RCC 7860 (cell line): ENCODE measurements at regions not wholly inside any gene's neighbourhood (a gene's known extent, or its start where the extent isn't known, plus 50 kb on each side); places are given as distances from the start of the nearest gene placed in this dataset.
"Not testable (repeated sequence)": the region's sequence is repeated elsewhere in the genome, so short reads cannot be mapped to it uniquely, and the experiment has no call there.

ENCODE experiments used
- DNase-seq: peaks from one replicate; pipeline ENCODE4 v3.0.0-alpha.2; 2015; ENCODE audit warnings: low spot score
- FAIRE-seq: peaks from 2 replicates; lab custom pipeline; 2012; peaks lifted over from hg19 to GRCh38; lab: Jason Lieb, UNC

GRCh38 chrX:82723806-82724205 is 784.3 kb upstream of the POU3F4 start:
- FAIRE-seq = no peak
- no peak for DNase-seq

- FAIRE-seq (peak; percentile 89), DNase-seq (peak; percentile 72)
These were observed 780.7 kb upstream of the POU3F4 start for GRCh38 chrX:82727436-82727835.

GRCh38 chrX:82732861-82733260 is 775.2 kb upstream of the POU3F4 start:
- no peak for FAIRE-seq
- DNase-seq = no peak

GRCh38 chrX:82734140-82734539 is 774.0 kb upstream of the POU3F4 start:
- DNase-seq = no peak
- FAIRE-seq = no peak

GRCh38 chrX:82738313-82738712 is 769.8 kb upstream of the POU3F4 start:
- FAIRE-seq, DNase-seq: not testable (repeated sequence)

- no peak for FAIRE-seq
- DNase-seq = no peak
These were observed 765.7 kb upstream of the POU3F4 start for GRCh38 chrX:82742351-82742750.

- peak; percentile 94 for FAIRE-seq
- peak; percentile 44 for DNase-seq
These were observed 762.4 kb upstream of the POU3F4 start for GRCh38 chrX:82745725-82746124.

- DNase-seq (peak; percentile 6), FAIRE-seq (peak; percentile 84)
These were observed 759.1 kb upstream of the POU3F4 start for GRCh38 chrX:82748906-82749505.

- DNase-seq = no peak
- FAIRE-seq = no peak
These were observed 751.8 kb upstream of the POU3F4 start for GRCh38 chrX:82756272-82756671.

- FAIRE-seq = no peak
These were observed 750.5 kb upstream of the POU3F4 start for GRCh38 chrX:82757614-82758013.

GRCh38 chrX:82764521-82764920 is 743.6 kb upstream of the POU3F4 start:
- FAIRE-seq (no peak), DNase-seq (no peak)

More at GRCh38 chrX:82757614-82758013, 750.5 kb upstream of the POU3F4 start:
- no peak for DNase-seq

GRCh38 chrX:82765811-82766210 is 742.3 kb upstream of the POU3F4 start:
- DNase-seq (no peak), FAIRE-seq (no peak)

GRCh38 chrX:82775426-82775825 is 732.7 kb upstream of the POU3F4 start:
- no peak for FAIRE-seq
- DNase-seq = no peak

- FAIRE-seq (no peak), DNase-seq (no peak)
These were observed 726.1 kb upstream of the POU3F4 start for GRCh38 chrX:82782014-82782413.

- DNase-seq, FAIRE-seq: not testable (repeated sequence)
These were observed 695.2 kb upstream of the POU3F4 start for GRCh38 chrX:82812902-82813301.

- peak; percentile 96 for FAIRE-seq
- peak; percentile 76 for DNase-seq
These were observed 694.4 kb upstream of the POU3F4 start for GRCh38 chrX:82813671-82814078.

- DNase-seq (no peak), FAIRE-seq (peak; percentile 65)
These were observed 692.1 kb upstream of the POU3F4 start for GRCh38 chrX:82816001-82816400.

GRCh38 chrX:82816562-82816961 is 691.5 kb upstream of the POU3F4 start:
- peak; percentile 20 for FAIRE-seq
- peak; percentile 24 for DNase-seq

- DNase-seq (no peak), FAIRE-seq (no peak)
These were observed 665.8 kb upstream of the POU3F4 start for GRCh38 chrX:82842286-82842685.

- DNase-seq = peak; percentile 6
- FAIRE-seq = peak; percentile 72
These were observed 660.0 kb upstream of the POU3F4 start for GRCh38 chrX:82848111-82848510.
